ENCODE measurements at regions not wholly inside any gene's neighbourhood (a gene's known extent, or its start where the extent isn't known, plus 50 kb on each side); places are given as distances from the start of the nearest gene placed in this dataset.

DNA sequence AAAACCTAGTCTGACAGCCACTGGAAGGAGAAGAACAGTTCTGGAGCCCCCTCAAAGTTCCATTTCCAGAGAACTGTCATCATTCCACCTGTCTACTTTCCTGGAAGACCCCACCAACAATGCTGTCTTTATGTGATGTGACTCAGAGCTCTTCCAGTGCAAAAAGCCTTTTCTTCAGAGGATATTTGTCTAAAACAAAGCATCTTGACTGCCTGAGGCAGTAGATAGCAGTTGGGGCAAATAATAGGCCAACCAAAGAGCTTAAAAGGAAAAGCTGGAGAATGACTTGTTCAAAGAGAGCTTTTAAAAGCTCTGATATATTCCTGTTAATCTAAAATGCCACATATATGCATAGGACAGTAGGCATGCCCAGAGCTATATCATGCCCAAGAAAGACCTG lies 62.6 kb downstream of the MIS18A start:
- DNase-seq (ENCODE audit: low spot score) = no peak
- no peak overlapping the region for H3K27ac ChIP-seq
- no peak overlapping the region for H3K4me3 ChIP-seq
- TF ChIP-seq, protein P1, sequence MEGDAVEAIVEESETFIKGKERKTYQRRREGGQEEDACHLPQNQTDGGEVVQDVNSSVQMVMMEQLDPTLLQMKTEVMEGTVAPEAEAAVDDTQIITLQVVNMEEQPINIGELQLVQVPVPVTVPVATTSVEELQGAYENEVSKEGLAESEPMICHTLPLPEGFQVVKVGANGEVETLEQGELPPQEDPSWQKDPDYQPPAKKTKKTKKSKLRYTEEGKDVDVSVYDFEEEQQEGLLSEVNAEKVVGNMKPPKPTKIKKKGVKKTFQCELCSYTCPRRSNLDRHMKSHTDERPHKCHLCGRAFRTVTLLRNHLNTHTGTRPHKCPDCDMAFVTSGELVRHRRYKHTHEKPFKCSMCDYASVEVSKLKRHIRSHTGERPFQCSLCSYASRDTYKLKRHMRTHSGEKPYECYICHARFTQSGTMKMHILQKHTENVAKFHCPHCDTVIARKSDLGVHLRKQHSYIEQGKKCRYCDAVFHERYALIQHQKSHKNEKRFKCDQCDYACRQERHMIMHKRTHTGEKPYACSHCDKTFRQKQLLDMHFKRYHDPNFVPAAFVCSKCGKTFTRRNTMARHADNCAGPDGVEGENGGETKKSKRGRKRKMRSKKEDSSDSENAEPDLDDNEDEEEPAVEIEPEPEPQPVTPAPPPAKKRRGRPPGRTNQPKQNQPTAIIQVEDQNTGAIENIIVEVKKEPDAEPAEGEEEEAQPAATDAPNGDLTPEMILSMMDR (IDR thresholded peaks at IDR 0.05) = no peak

DNA sequence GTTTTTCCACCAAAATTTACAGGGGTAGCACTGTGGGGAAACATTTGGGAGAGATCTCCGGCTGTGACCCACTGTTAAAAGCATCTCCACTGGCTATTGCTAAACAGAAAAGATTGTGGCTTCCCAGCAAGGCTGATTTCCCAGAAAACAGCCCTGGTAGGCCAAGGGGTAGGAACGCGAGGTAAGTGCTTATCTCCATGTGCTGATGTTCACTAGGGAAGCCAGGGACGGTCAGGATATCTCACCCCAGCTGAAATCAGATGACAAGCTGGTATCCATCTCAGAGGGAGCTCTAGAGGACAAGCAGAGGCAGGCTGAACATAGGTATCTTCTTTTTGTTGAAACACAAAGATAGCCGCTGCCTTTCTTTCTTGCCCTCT lies 63.6 kb downstream of the MIS18A start:
- Histone ChIP-seq H3K4me3 (no peak overlapping the region), H3K27ac (no peak overlapping the region)
- DNase-seq (ENCODE audit: low spot score) = no peak
- TF ChIP-seq, protein P1 (IDR thresholded peaks at IDR 0.05) = no peak

DNA sequence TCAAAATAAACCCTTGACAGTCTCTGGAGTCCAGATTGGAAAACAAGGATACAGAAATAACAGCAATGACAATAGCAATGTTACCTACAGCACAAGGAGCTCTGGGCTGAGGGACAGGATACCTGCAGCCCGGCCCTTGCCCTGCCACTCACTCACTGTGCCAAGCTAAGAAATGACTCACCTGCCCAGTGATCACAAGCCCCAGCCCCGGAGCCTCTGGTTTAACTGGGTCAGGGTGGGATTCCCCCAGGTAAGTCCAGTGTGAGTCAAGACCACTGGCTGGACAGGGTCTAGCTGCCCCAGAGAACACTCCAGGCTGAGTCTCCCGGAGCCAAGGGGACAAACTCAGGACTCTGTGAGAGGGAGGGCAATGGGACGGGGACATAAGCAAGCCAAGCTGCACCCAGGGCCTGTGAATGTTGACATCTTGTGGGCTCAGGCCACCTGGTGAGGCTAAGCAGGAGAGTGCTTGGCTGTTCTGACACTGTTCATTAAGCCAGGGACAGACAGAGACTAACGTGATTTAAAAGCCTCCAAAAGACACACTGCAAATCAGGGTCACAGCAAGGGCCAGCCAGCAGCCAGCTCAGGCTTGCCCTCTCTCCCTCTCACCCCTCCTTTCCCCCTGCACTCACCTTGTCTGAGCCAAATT lies 64.1 kb downstream of the MIS18A start:
- TF ChIP-seq, protein P1 (IDR thresholded peaks at IDR 0.05) = no peak
- Histone ChIP-seq H3K4me3 (no peak overlapping the region), H3K27ac (no peak overlapping the region)
- no peak for DNase-seq (ENCODE audit: low spot score)

DNA sequence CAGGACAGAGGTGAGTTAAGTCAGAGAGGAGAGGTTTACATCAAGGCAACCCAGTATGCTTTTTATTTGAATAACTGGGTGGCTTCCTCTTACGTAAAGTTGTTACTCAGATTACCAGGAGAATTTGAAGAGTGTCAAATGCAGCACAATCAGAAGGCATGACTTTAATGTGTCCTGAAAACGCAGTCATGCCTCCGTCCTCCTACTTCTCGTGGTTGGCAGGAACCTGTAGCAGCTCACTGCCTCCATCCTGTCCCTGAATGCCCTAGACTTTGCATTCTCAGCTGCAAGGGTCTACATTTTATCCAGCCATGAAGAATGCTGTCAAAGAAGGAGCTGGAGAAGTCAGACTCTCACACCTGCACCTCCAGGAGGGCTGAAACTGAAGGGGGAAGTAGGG lies 66.7 kb downstream of the MIS18A start:
- Histone ChIP-seq H3K27ac (no peak overlapping the region), H3K4me3 (no peak overlapping the region)
- TF ChIP-seq, protein P1 (IDR thresholded peaks at IDR 0.05) = no peak
- no peak for DNase-seq (ENCODE audit: low spot score)

DNA sequence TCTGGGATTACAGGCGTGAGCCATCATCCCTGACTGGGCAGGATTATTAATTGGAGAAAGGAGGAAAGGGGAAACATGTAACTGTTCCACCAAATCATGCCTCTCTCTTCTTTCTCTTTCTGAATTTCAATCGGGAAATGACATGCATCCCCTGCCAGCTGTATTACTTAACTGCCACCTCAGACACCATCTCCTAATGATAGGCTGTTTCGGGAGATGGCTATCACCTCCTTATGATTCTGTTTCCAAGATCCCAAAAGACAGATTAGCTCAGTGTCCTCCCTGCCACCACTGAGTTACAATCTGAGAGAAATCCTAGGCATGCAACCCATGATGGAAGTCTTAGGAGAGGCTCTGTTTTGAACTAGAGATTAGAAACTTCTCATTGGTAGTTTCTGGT lies 67.5 kb downstream of the MIS18A start:
- Histone ChIP-seq H3K27ac (no peak overlapping the region), H3K4me3 (no peak overlapping the region)
- TF ChIP-seq, protein P1 (IDR thresholded peaks at IDR 0.05) = no peak
- DNase-seq (ENCODE audit: low spot score) = no peak

GRCh38 chr21:32209580-32209979 lies 69.3 kb downstream of the MIS18A start:
- no peak for DNase-seq (ENCODE audit: low spot score)
- Histone ChIP-seq H3K4me3 (no peak overlapping the region), H3K27ac (no peak overlapping the region)
- TF ChIP-seq, protein P1 (IDR thresholded peaks at IDR 0.05) = no peak

GRCh38 chr21:32207406-32207716 lies 71.5 kb downstream of the MIS18A start:
- TF ChIP-seq, protein P1 (IDR thresholded peaks at IDR 0.05) = no peak
- no peak overlapping the region for H3K4me3 ChIP-seq
- DNase-seq (ENCODE audit: low spot score) = no peak
- no peak overlapping the region for H3K27ac ChIP-seq

All from coronary artery (tissue), 2 donors.